H9 (cell line): ENCODE measurements at regions not wholly inside any gene's neighbourhood (a gene's known extent, or its start where the extent isn't known, plus 50 kb on each side); places are given as distances from the start of the nearest gene placed in this dataset.

Experiments
- DNase-seq: peaks from one replicate; pipeline ENCODE4 v3.0.0-alpha.2; 2017
- H2AFZ ChIP-seq: one replicate; pipeline ENCODE4 v1.6.1; 2013; ENCODE audit warnings: mild to moderate bottlenecking, low read length, control low read depth, moderate library complexity
- H2AK5ac ChIP-seq: 2 replicates; pipeline ENCODE4 v1.6.1; 2013; ENCODE audit warnings: low read length, control low read depth, mixed read lengths; ENCODE audit not compliant: insufficient read length
- H2BK120ac ChIP-seq: one replicate; pipeline ENCODE4 v1.6.1; 2013; ENCODE audit warnings: low read depth, mild to moderate bottlenecking, low read length, control low read depth, inconsistent platforms; ENCODE audit not compliant: poor library complexity, severe bottlenecking
- H2BK12ac ChIP-seq: 2 replicates; pipeline ENCODE4 v1.6.1; 2013; ENCODE audit warnings: low read length, control low read depth, mixed read lengths, low read depth; ENCODE audit not compliant: insufficient read length
- H2BK15ac ChIP-seq: 2 replicates; pipeline ENCODE4 v1.6.1; 2013; ENCODE audit warnings: low read depth, low read length, control low read depth
- H2BK20ac ChIP-seq: one replicate; pipeline ENCODE4 v1.6.1; 2013; ENCODE audit warnings: low read depth, mild to moderate bottlenecking, low read length, control low read depth, inconsistent platforms; ENCODE audit not compliant: poor library complexity, severe bottlenecking
- H2BK5ac ChIP-seq: 2 replicates; pipeline ENCODE4 v1.6.1; 2013; ENCODE audit warnings: low read length, control low read depth, mixed read lengths; ENCODE audit not compliant: insufficient read length
- H3K14ac ChIP-seq: 2 replicates; pipeline ENCODE4 v1.6.1; 2013; ENCODE audit warnings: low read length, control low read depth; ENCODE audit not compliant: insufficient read depth
- H3K18ac ChIP-seq: 2 replicates; pipeline ENCODE4 v1.6.1; 2013; ENCODE audit warnings: low read depth, mild to moderate bottlenecking, mixed read lengths, low read length, control low read depth; ENCODE audit not compliant: insufficient read length
- H3K23ac ChIP-seq: 2 replicates; pipeline ENCODE4 v1.6.1; 2013; ENCODE audit warnings: low read length, control low read depth, mixed read lengths, low read depth; ENCODE audit not compliant: insufficient read length
- H3K23me2 ChIP-seq: 2 replicates; pipeline ENCODE4 v1.6.1; 2013; ENCODE audit warnings: low read depth, mild to moderate bottlenecking, mixed read lengths, low read length, control low read depth; ENCODE audit not compliant: insufficient read length, poor library complexity, severe bottlenecking
- H3K27ac ChIP-seq: 2 replicates; pipeline ENCODE4 v1.5.1; 2013; ENCODE audit warnings: low read length, control low read depth, mixed read lengths, low read depth; ENCODE audit not compliant: insufficient read length
- H3K27me3 ChIP-seq: 2 replicates; pipeline ENCODE4 v1.6.1; 2013; ENCODE audit warnings: low read length, control low read depth, inconsistent platforms; ENCODE audit not compliant: insufficient read depth
- H3K4ac ChIP-seq: 2 replicates; pipeline ENCODE4 v1.6.1; 2013; ENCODE audit warnings: low read depth, mild to moderate bottlenecking, control low read depth, inconsistent platforms, low read length, moderate library complexity
- H3K4me1 ChIP-seq: 2 replicates; pipeline ENCODE4 v1.6.1; 2013; ENCODE audit warnings: low read length, control low read depth, inconsistent platforms; ENCODE audit not compliant: insufficient read depth
- H3K4me2 ChIP-seq: 2 replicates; pipeline ENCODE4 v1.6.1; 2013; ENCODE audit warnings: low read length, control low read depth, mixed read lengths; ENCODE audit not compliant: insufficient read length, insufficient read depth
- H3K56ac ChIP-seq: 2 replicates; pipeline ENCODE4 v1.6.1; 2013; ENCODE audit warnings: low read depth, mild to moderate bottlenecking, mixed read lengths, low read length, control low read depth; ENCODE audit not compliant: insufficient read length
- H3K79me1 ChIP-seq: 2 replicates; pipeline ENCODE4 v1.6.1; 2013; ENCODE audit warnings: low read depth, mild to moderate bottlenecking, moderate library complexity, low read length, control low read depth, inconsistent platforms; ENCODE audit not compliant: insufficient read depth, poor library complexity, severe bottlenecking
- H3K79me2 ChIP-seq: 2 replicates; pipeline ENCODE4 v1.6.1; 2013; ENCODE audit warnings: low read length, control low read depth, inconsistent platforms; ENCODE audit not compliant: insufficient read depth
- H3K9ac ChIP-seq: 2 replicates; pipeline ENCODE4 v1.6.1; 2013; ENCODE audit warnings: low read length, control low read depth, mixed read lengths; ENCODE audit not compliant: insufficient read length; ENCODE audit errors: extremely low read depth
- H3K9me3 ChIP-seq: one replicate; pipeline ENCODE4 v1.6.1; 2013; ENCODE audit warnings: low read depth, low read length, inconsistent platforms; ENCODE audit not compliant: control insufficient read depth
- H3T11ph ChIP-seq: one replicate; pipeline ENCODE4 v1.6.1; 2013; ENCODE audit warnings: mild to moderate bottlenecking, low read length, control low read depth, inconsistent platforms
- H4K20me1 ChIP-seq: one replicate; pipeline ENCODE4 v1.6.1; 2013; ENCODE audit not compliant: control insufficient read depth, insufficient read length, insufficient read depth
- H4K5ac ChIP-seq: 2 replicates; pipeline ENCODE4 v1.6.1; 2013; ENCODE audit warnings: low read depth, mild to moderate bottlenecking, mixed read lengths, low read length, control low read depth; ENCODE audit not compliant: insufficient read length
- H4K8ac ChIP-seq: replicated peaks from 2 replicates; pipeline ENCODE4 v1.6.1; 2013; ENCODE audit warnings: low read length, control low read depth, mixed read lengths, low read depth; ENCODE audit not compliant: insufficient read length
- H4K91ac ChIP-seq: 2 replicates; pipeline ENCODE4 v1.6.1; 2013; ENCODE audit warnings: low read depth, mild to moderate bottlenecking, moderate library complexity, mixed read lengths, low read length, control low read depth; ENCODE audit not compliant: insufficient read length
- H3K27ac Mint-ChIP-seq, 3 experiments: 2 replicates in 2 of 3; 3 replicates in 1 of 3; pipeline ENCODE4 v1.8.0; 2020 to 2021; ENCODE audit warnings: mixed read lengths in 3 of 3, mild to moderate bottlenecking in 1 of 3, moderate library complexity in 1 of 3
- H3K27me3 Mint-ChIP-seq: 2 replicates; pipeline ENCODE4 v1.8.0; 2021; ENCODE audit warnings: low read depth, mild to moderate bottlenecking, moderate library complexity, mixed read lengths
- H3K36me3 Mint-ChIP-seq, 3 experiments: 2 replicates in 2 of 3; 3 replicates in 1 of 3; pipeline ENCODE4 v1.8.0; 2020 to 2021; ENCODE audit warnings: low read depth in 3 of 3, mixed read lengths in 3 of 3; ENCODE audit not compliant: insufficient read depth in 1 of 3
- H3K4me1 Mint-ChIP-seq, 2 experiments: 2 replicates each; pipeline ENCODE4 v1.8.0; 2020; ENCODE audit warnings: mixed read lengths in 2 of 2
- H3K4me3 Mint-ChIP-seq, 2 experiments: 2 replicates in 1 of 2; 3 replicates in 1 of 2; pipeline ENCODE4 v1.8.0; 2020 to 2021; ENCODE audit warnings: mild to moderate bottlenecking in 2 of 2, mixed read lengths in 2 of 2, moderate library complexity in 1 of 2
- H3K9me3 Mint-ChIP-seq, 2 experiments: 2 replicates in 1 of 2; 3 replicates in 1 of 2; pipeline ENCODE4 v1.8.0; 2020; ENCODE audit warnings: mild to moderate bottlenecking in 2 of 2, mixed read lengths in 2 of 2, moderate library complexity in 1 of 2
- WGBS: extraction: QIAGEN DNeasy Blood & Tissue Kit; methylation state at CpG from one replicate; pipeline ENCODE4 v1.1.7; 2013; ENCODE audit warnings: missing lambda C conversion rate, low lambda C conversion rate, mixed read lengths; ENCODE audit not compliant: insufficient read length; ENCODE audit errors: extremely low coverage; 5-methylcytosine and 5-hydroxymethylcytosine counted together
- TF ChIP-seq, protein P1 (sequence below): fragments of 200-600 bp; sonication (generic); conservative IDR thresholded peaks from 3 replicates; pipeline ENCODE4 v1.8.0; 2021; ENCODE audit warnings: antibody characterized with exemption, mild to moderate bottlenecking

DNA sequence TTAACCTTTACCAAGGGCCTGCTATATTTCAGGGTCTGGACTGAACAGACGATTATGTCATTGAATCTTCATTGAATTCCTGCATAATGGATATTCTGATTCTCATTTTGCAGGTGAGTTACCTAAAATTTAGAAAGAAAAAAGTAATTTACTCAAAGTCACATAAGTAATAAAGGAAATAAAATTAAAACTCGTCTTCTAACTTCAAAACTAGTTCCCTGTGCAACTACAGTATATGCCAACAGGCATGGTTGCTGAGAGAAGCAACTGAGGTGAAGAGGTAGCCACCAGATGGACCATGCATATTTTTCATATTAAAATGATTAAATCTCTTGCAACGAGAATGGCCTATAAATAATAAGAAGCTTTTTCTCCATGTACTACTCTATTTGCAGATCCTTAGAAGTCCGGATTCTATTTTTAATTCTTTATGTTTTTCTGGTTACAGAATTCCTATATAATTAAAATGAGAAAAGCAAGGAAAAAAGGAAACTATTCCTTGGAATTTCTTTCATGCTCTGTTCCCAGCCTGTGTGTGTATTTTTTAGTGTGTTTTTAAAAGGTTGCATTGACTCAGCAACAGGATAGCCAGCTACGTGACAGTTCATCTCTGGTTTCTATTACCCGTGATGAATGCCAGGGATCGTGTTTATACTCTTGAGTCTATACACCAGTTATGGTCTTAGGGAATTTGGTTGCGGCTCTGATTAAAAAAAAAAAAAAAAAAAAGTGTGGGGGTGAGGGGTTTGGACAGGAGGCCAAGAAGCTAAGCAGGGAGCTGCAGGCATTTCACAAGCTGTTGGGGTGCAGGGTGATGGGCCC lies 186.8 kb downstream of the ETS1 start:
- Histone ChIP-seq H3K23ac (no peak overlapping the region), H3K79me1 (no peaks in the 10 kb centered on the region), H3K27ac (no peak overlapping the region), H2BK5ac (no peak overlapping the region), H3K4me2 (no peak overlapping the region), H2AFZ (no peak overlapping the region), H2BK12ac (no peak overlapping the region), H3K23me2 (no peaks in the 10 kb centered on the region), H2BK20ac (no peak overlapping the region), H3K18ac (no peak overlapping the region), H3K4me1 (no peaks in the 10 kb centered on the region), H3K79me2 (no peaks in the 10 kb centered on the region), H2AK5ac (no peak overlapping the region), H3K4ac (no peak overlapping the region), H3K9me3 (no peaks in the 10 kb centered on the region), H3K9ac (no peak overlapping the region), H2BK120ac (no peak overlapping the region), H3T11ph (no peak overlapping the region), H4K91ac (no peak overlapping the region), H2BK15ac (no peak overlapping the region), H3K14ac (no peak overlapping the region), H4K8ac (no peak overlapping the region), H4K5ac (no peak overlapping the region), H3K56ac (no peak overlapping the region), H4K20me1 (no peaks in the 10 kb centered on the region), H3K27me3 (no peaks in the 10 kb centered on the region)
- H3K27me3 Mint-ChIP-seq: no peaks in the 10 kb centered on the region
- H3K4me1 Mint-ChIP-seq: no peaks in the 10 kb centered on the region
- no peaks in the 10 kb centered on the region for H3K36me3 Mint-ChIP-seq
- no peaks in the 10 kb centered on the region for H3K9me3 Mint-ChIP-seq
- H3K27ac Mint-ChIP-seq: no peak overlapping the region
- H3K4me3 Mint-ChIP-seq: no peak overlapping the region
- no CpG with 5 or more reads among the region's 8 CpGs for WGBS
- TF ChIP-seq, protein P1, sequence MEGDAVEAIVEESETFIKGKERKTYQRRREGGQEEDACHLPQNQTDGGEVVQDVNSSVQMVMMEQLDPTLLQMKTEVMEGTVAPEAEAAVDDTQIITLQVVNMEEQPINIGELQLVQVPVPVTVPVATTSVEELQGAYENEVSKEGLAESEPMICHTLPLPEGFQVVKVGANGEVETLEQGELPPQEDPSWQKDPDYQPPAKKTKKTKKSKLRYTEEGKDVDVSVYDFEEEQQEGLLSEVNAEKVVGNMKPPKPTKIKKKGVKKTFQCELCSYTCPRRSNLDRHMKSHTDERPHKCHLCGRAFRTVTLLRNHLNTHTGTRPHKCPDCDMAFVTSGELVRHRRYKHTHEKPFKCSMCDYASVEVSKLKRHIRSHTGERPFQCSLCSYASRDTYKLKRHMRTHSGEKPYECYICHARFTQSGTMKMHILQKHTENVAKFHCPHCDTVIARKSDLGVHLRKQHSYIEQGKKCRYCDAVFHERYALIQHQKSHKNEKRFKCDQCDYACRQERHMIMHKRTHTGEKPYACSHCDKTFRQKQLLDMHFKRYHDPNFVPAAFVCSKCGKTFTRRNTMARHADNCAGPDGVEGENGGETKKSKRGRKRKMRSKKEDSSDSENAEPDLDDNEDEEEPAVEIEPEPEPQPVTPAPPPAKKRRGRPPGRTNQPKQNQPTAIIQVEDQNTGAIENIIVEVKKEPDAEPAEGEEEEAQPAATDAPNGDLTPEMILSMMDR: no peak
- no peak for DNase-seq
